K562 (cell line): ENCODE measurements at regions not wholly inside any gene's neighbourhood (a gene's known extent, or its start where the extent isn't known, plus 50 kb on each side); places are given as distances from the start of the nearest gene placed in this dataset.

Experiments used
- ATAC-seq: fragments of 200-7000 bp; cut with Tn5 transposase; 3 replicates; pipeline ENCODE4 v1.9.1; 2020; ENCODE audit warnings: moderate library complexity
- BruUV-seq: library from RNA; stranded (reverse); fragments of 400-500 nt; replicated peaks from 2 replicates; lab custom pipeline; 2021; lab: Mats Ljungman, UMichigan
- CTCF ChIA-PET: fragments of 300-600 bp; formaldehyde crosslinking; extraction: SDS; loops from one replicate; lab custom pipeline; 2021; ENCODE audit warnings: low intra/inter-chr PET ratio; lab: Yijun Ruan, JAX
- POLR2A ChIA-PET: fragments of 300-600, 350-650 bp; sonication (Branson Sonifier 250); formaldehyde crosslinking; extraction: SDS; loops from one replicate; lab custom pipeline; 2021; ENCODE audit warnings: antibody characterized with exemption, inconsistent platforms; lab: Yijun Ruan, JAX
- DNase-seq, 4 experiments: peaks; one replicate each; pipeline versions ENCODE4 v3.0.0 to v3.0.0-alpha.2; 2011 to 2018; ENCODE audit warnings: low spot score in 3 of 4, mixed read lengths in 3 of 4; ENCODE audit errors: extremely low read depth in 1 of 4
- FAIRE-seq: peaks from 2 replicates; lab custom pipeline; 2011; peaks lifted over from hg19 to GRCh38; lab: Jason Lieb, UNC
- H2AFZ ChIP-seq: 2 replicates; pipeline ENCODE4 v1.6.0; 2011; ENCODE audit warnings: low read depth, low read length, control low read depth, inconsistent platforms
- H3K27ac ChIP-seq: fragments of 200-600 bp; 3 replicates; pipeline ENCODE4 v1.8.0; 2011; ENCODE audit warnings: low read depth, mild to moderate bottlenecking, control low read depth, inconsistent platforms, low read length, moderate library complexity, mixed read lengths; ENCODE audit errors: extremely low read depth
- H3K27me3 ChIP-seq, 2 experiments: fragments of 300-600 bp in 1 of 2; 2 replicates in 1 of 2; 3 replicates in 1 of 2; pipeline versions ENCODE4 v1.6.0 to v1.8.0; 2011; ENCODE audit warnings: inconsistent platforms in 2 of 2, low read length in 2 of 2, mild to moderate bottlenecking in 1 of 2, mixed read lengths in 1 of 2, moderate library complexity in 1 of 2; ENCODE audit not compliant: control insufficient read depth in 2 of 2, insufficient read depth in 2 of 2
- H3K36me3 ChIP-seq: fragments of 300-600 bp; 3 replicates; pipeline ENCODE4 v1.8.0; 2011; ENCODE audit warnings: mild to moderate bottlenecking, low read length, inconsistent platforms; ENCODE audit not compliant: control insufficient read depth, insufficient read depth
- H3K4me1 ChIP-seq, 2 experiments: fragments of 200-600 bp in 1 of 2; replicated peaks in 1 of 2; 2 replicates in 1 of 2; 3 replicates in 1 of 2; pipeline versions ENCODE4 v1.5.1 to v1.8.0; 2011; ENCODE audit warnings: inconsistent platforms in 2 of 2, low read length in 2 of 2, mild to moderate bottlenecking in 1 of 2, mixed read lengths in 1 of 2, moderate library complexity in 1 of 2; ENCODE audit not compliant: control insufficient read depth in 2 of 2, insufficient read depth in 2 of 2
- H3K4me2 ChIP-seq: 2 replicates; pipeline ENCODE4 v1.6.1; 2011; ENCODE audit warnings: low read length, control low read depth, inconsistent platforms, mixed read lengths; ENCODE audit not compliant: insufficient read depth
- H3K4me3 ChIP-seq: fragments of 200-600 bp; sonication (generic), shearing (Covaris generic); 2 replicates; pipeline ENCODE4 v1.5.1; 2016; ENCODE audit warnings: control low read depth, inconsistent platforms
- H3K79me2 ChIP-seq: fragments of 200-600 bp; 3 replicates; pipeline ENCODE4 v1.8.0; 2011; ENCODE audit warnings: low read length, inconsistent platforms; ENCODE audit not compliant: control insufficient read depth, insufficient read depth
- H3K9ac ChIP-seq, 2 experiments: 2 replicates each; pipeline versions ENCODE4 v1.6.0 to v1.6.1; 2011; ENCODE audit warnings: low read depth in 2 of 2, low read length in 2 of 2, control low read depth in 1 of 2, inconsistent platforms in 1 of 2, mild to moderate bottlenecking in 1 of 2, mixed read lengths in 1 of 2; ENCODE audit not compliant: insufficient read depth in 1 of 2
- H3K9me1 ChIP-seq: one replicate; pipeline ENCODE4 v1.6.0; 2011; ENCODE audit warnings: inconsistent platforms, mild to moderate bottlenecking, low read length, moderate library complexity; ENCODE audit not compliant: control insufficient read depth, insufficient read depth
- H3K9me3 ChIP-seq: replicated peaks from 2 replicates; pipeline ENCODE4 v1.5.1; 2011; ENCODE audit warnings: low read depth, low read length, inconsistent platforms; ENCODE audit not compliant: control insufficient read depth, insufficient read depth
- H4K20me1 ChIP-seq: replicated peaks from 2 replicates; pipeline ENCODE4 v1.6.1; 2011; ENCODE audit warnings: low read length, inconsistent platforms, mixed read lengths; ENCODE audit not compliant: control insufficient read depth, insufficient read depth
- CBX8 ChIP-seq: fragments of 200-600 bp; sonication (generic); IDR thresholded peaks from 2 replicates; pipeline ENCODE4 v1.6.1; 2012; ENCODE audit warnings: borderline replicate concordance, mixed run types, low read depth, mild to moderate bottlenecking, moderate library complexity, mixed read lengths, low read length, control low read depth, inconsistent platforms; ENCODE audit not compliant: poor library complexity, severe bottlenecking; ENCODE audit errors: extremely low read depth
- HNRNPL ChIP-seq: fragments of 200-400 bp; formaldehyde crosslinking; IDR thresholded peaks from 2 replicates; pipeline ENCODE4 v1.6.1; 2017; ENCODE audit warnings: low read depth, mild to moderate bottlenecking, low read length
- HNRNPLL ChIP-seq: fragments of 200-400 bp; formaldehyde crosslinking; IDR thresholded peaks from 2 replicates; pipeline ENCODE4 v1.6.1; 2017; ENCODE audit warnings: low read length, low read depth, mild to moderate bottlenecking; ENCODE audit not compliant: poor library complexity, severe bottlenecking
- MIER1 ChIP-seq: fragments of 450-650 bp; IDR thresholded peaks from 2 replicates; pipeline ENCODE4 v1.6.1; 2016; ENCODE audit warnings: antibody characterized with exemption, mild to moderate bottlenecking, low read depth
- RAD21 ChIP-seq, 2 experiments: fragments of 250-450 bp in 1 of 2; fragments of 450-650 bp in 1 of 2; sonication (Bioruptor Pico) in 1 of 2; formaldehyde crosslinking in 1 of 2; IDR thresholded peaks in 1 of 2; conservative IDR thresholded peaks in 1 of 2; 2 replicates each; pipeline versions ENCODE4 v1.4.0 to v1.8.0; 2020 to 2022; ENCODE audit warnings: mild to moderate bottlenecking in 2 of 2, moderate library complexity in 1 of 2
- TBL1XR1 ChIP-seq, 2 experiments: IDR thresholded peaks; 2 replicates each; pipeline ENCODE4 v1.6.1; 2012; ENCODE audit warnings: improper control_type of control experiment in 2 of 2, low read length in 2 of 2, mild to moderate bottlenecking in 1 of 2
- TGIF2 ChIP-seq: sonication (generic); formaldehyde crosslinking; IDR thresholded peaks from 2 replicates; pipeline ENCODE4 v1.8.1; 2022; ENCODE audit warnings: mild to moderate bottlenecking, missing genetic modification reagents, moderate library complexity
- ZNF146 ChIP-seq: IDR thresholded peaks from one replicate; pipeline ENCODE4 v1.6.1; 2018; ENCODE audit warnings: missing compliant biosample characterization; ENCODE audit not compliant: unreplicated experiment
- ZNF24 ChIP-seq: fragments of 450-650 bp; IDR thresholded peaks from 2 replicates; pipeline ENCODE4 v1.6.1; 2016
- ZNF57 ChIP-seq: fragments of 450-650 bp; formaldehyde crosslinking; IDR thresholded peaks from 2 replicates; pipeline ENCODE4 v1.4.0; 2020; ENCODE audit warnings: mild to moderate bottlenecking, moderate library complexity
- ZNF609 ChIP-seq: sonication (generic); formaldehyde crosslinking; IDR thresholded peaks from 2 replicates; pipeline ENCODE4 v1.8.1; 2023; ENCODE audit warnings: missing genetic modification reagents, mild to moderate bottlenecking, borderline replicate concordance
- WGBS: fragments of 100-300 bp; shearing (Covaris generic); methylation state at CpG from one replicate; pipeline ENCODE4 v1.1.6; 2016; ENCODE audit warnings: low coverage, mixed read lengths; ENCODE audit not compliant: insufficient coverage; ENCODE audit errors: missing lambda C conversion rate; 5-methylcytosine and 5-hydroxymethylcytosine counted together
- in situ Hi-C: fragments of 300-500 bp; cut with MboI; formaldehyde crosslinking; loops from 4 replicates; pipeline ENCODE4 v1.15.0; 2018; ENCODE audit warnings: inconsistent platforms, mixed read lengths
- intact Hi-C: fragments of 100-400 bp; cut with micrococcal nuclease; formaldehyde crosslinking; loops from 2 replicates; pipeline ENCODE4 v1.14.2; 2022
- TF ChIP-seq, protein P1 (sequence below): fragments of 450-650 bp; conservative IDR thresholded peaks from 2 replicates; pipeline ENCODE4 v1.6.1; 2016; ENCODE audit warnings: missing genetic modification characterization, low read depth, mild to moderate bottlenecking, missing compliant biosample characterization, moderate library complexity

DNA sequence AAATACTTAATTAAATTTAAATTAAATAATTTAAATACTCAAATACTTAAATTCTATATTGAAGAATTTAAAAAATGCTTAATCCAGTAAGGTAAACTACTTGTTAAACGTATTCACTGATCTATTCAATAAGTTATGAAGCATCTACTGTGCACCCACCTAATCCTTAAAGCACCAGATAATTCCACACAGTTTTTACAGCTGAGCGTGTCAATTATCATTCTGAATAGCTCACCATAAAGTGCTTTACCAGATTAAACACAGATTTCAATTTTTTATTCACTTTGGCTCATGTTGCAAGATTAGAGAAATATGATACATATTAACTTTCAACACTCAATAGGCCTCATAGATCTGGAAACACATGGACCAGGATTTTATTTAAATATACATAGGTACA, 79.2 kb upstream of the DDIT4L start:
- intact Hi-C loops: no loop called here
- Histone ChIP-seq H3K36me3 (no peaks in the 10 kb centered on the region), H3K4me3 (no peak overlapping the region), H3K4me2 (no peak overlapping the region), H2AFZ (no peak overlapping the region), H3K9ac (no peak overlapping the region), H3K9me3 (no peaks in the 10 kb centered on the region), H3K79me2 (no peaks in the 10 kb centered on the region), H3K9me1 (no peaks in the 10 kb centered on the region), H4K20me1 (no peaks in the 10 kb centered on the region), H3K27ac (no peak overlapping the region), H3K27me3 (no peaks in the 10 kb centered on the region), H3K4me1 (no peaks in the 10 kb centered on the region)
- CTCF ChIA-PET: no interaction called here
- 0% methylated on average over 2 of the region's 2 CpGs for WGBS
- FAIRE-seq (no peak), ATAC-seq (no peak), DNase-seq (no peak)
- in situ Hi-C loops: no loop called here
- POLR2A ChIA-PET: no interaction called here
- no TSS peak for BruUV-seq
- TF ChIP-seq HNRNPLL (no peak), RAD21 (CRISPR knock-in tag; conservative IDR thresholded peaks at IDR 0.05 in 1 of 2, IDR thresholded peaks at IDR 0.05 in 1 of 2) (no peak), ZNF146 (no peak), TGIF2 (CRISPR knock-in tag) (no peak), ZNF609 (CRISPR knock-in tag) (no peak), CBX8 (no peak), HNRNPL (no peak), ZNF57 (CRISPR knock-in tag) (no peak), TBL1XR1 (IDR thresholded peaks at IDR 0.05; ENCODE audit: low read length in 2 of 2) (no peak), ZNF24 (no peak), MIER1 (no peak)
- TF ChIP-seq, protein P1, sequence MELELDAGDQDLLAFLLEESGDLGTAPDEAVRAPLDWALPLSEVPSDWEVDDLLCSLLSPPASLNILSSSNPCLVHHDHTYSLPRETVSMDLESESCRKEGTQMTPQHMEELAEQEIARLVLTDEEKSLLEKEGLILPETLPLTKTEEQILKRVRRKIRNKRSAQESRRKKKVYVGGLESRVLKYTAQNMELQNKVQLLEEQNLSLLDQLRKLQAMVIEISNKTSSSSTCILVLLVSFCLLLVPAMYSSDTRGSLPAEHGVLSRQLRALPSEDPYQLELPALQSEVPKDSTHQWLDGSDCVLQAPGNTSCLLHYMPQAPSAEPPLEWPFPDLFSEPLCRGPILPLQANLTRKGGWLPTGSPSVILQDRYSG: no peak
